ENCODE measurements at regions not wholly inside any gene's neighbourhood (a gene's known extent, or its start where the extent isn't known, plus 50 kb on each side); places are given as distances from the start of the nearest gene placed in this dataset.

GRCh38 chr18:39513186-39513585 is 1947.6 kb upstream of the CELF4 start:
- Mint-ChIP-seq H3K36me3 (ENCODE audit: insufficient read depth, unreplicated experiment) (no peaks in the 10 kb centered on the region), H3K27ac (ENCODE audit: unreplicated experiment) (no peak overlapping the region), H3K27me3 (ENCODE audit: insufficient read depth, unreplicated experiment) (no peaks in the 10 kb centered on the region), H3K4me1 (ENCODE audit: low read depth, unreplicated experiment) (peaks cover 6% of the 10 kb centered on the region), H3K9me3 (ENCODE audit: unreplicated experiment) (no peaks in the 10 kb centered on the region), H3K4me3 (ENCODE audit: unreplicated experiment) (no peak overlapping the region)
- ChIA-PET CTCF (no interaction called here), POLR2A (no interaction called here)
- Histone ChIP-seq H3K27me3 (replicated peaks; ENCODE audit: control insufficient read depth, insufficient read depth, low read length) (no peaks in the 10 kb centered on the region), H3K36me3 (ENCODE audit: control insufficient read depth, insufficient read depth, low read length) (no peaks in the 10 kb centered on the region), H3K4me1 (no peaks in the 10 kb centered on the region), H3K9me3 (no peaks in the 10 kb centered on the region), H3K4me3 (ENCODE audit: low read depth, low read length) (no peak overlapping the region)
- no TSS peak for BruUV-seq (replicated peaks)
- no peak for DNase-seq
- intact Hi-C loops (cut with micrococcal nuclease; ENCODE audit: unreplicated experiment): no loop called here
- no peak for TF ChIP-seq CTCF (IDR thresholded peaks at IDR 0.05; ENCODE audit: insufficient read depth in 1 of 2, low read depth in 1 of 2, low read length in 1 of 2, severe bottlenecking in 1 of 2, unreplicated experiment in 1 of 2)

- ChIA-PET CTCF (no interaction called here), POLR2A (no interaction called here)
- Mint-ChIP-seq H3K9me3 (ENCODE audit: unreplicated experiment) (no peaks in the 10 kb centered on the region), H3K4me1 (ENCODE audit: low read depth, unreplicated experiment) (peaks cover 6% of the 10 kb centered on the region), H3K36me3 (ENCODE audit: insufficient read depth, unreplicated experiment) (no peaks in the 10 kb centered on the region), H3K27me3 (ENCODE audit: insufficient read depth, unreplicated experiment) (no peaks in the 10 kb centered on the region), H3K27ac (ENCODE audit: unreplicated experiment) (no peak overlapping the region), H3K4me3 (ENCODE audit: unreplicated experiment) (no peak overlapping the region)
- H3K36me3 ChIP-seq (ENCODE audit: control insufficient read depth, insufficient read depth, low read length): no peaks in the 10 kb centered on the region
- no peaks in the 10 kb centered on the region for H3K9me3 ChIP-seq
- BruUV-seq (replicated peaks): no TSS peak
- no peak for TF ChIP-seq CTCF (IDR thresholded peaks at IDR 0.05; ENCODE audit: insufficient read depth in 1 of 2, low read depth in 1 of 2, low read length in 1 of 2, severe bottlenecking in 1 of 2, unreplicated experiment in 1 of 2)
- intact Hi-C loops (cut with micrococcal nuclease; ENCODE audit: unreplicated experiment): no loop called here
- no peak overlapping the region for H3K4me3 ChIP-seq (ENCODE audit: low read depth, low read length)
- no peaks in the 10 kb centered on the region for H3K4me1 ChIP-seq
- H3K27me3 ChIP-seq (replicated peaks; ENCODE audit: control insufficient read depth, insufficient read depth, low read length): no peaks in the 10 kb centered on the region
- no peak for DNase-seq
Observed at GRCh38 chr18:39506581-39507330, 1941.2 kb upstream of the CELF4 start.

GRCh38 chr18:39500306-39500705 is 1934.7 kb upstream of the CELF4 start:
- no peaks in the 10 kb centered on the region for H3K9me3 ChIP-seq
- intact Hi-C loops (cut with micrococcal nuclease; ENCODE audit: unreplicated experiment): no loop called here
- TF ChIP-seq CTCF (IDR thresholded peaks at IDR 0.05; ENCODE audit: insufficient read depth in 1 of 2, low read depth in 1 of 2, low read length in 1 of 2, severe bottlenecking in 1 of 2, unreplicated experiment in 1 of 2): no peak
- Mint-ChIP-seq H3K9me3 (ENCODE audit: unreplicated experiment) (no peaks in the 10 kb centered on the region), H3K36me3 (ENCODE audit: insufficient read depth, unreplicated experiment) (no peaks in the 10 kb centered on the region), H3K27me3 (ENCODE audit: insufficient read depth, unreplicated experiment) (no peaks in the 10 kb centered on the region), H3K27ac (ENCODE audit: unreplicated experiment) (no peak overlapping the region), H3K4me3 (ENCODE audit: unreplicated experiment) (no peak overlapping the region), H3K4me1 (ENCODE audit: low read depth, unreplicated experiment) (no peaks in the 10 kb centered on the region)
- ChIA-PET POLR2A (no interaction called here), CTCF (no interaction called here)
- DNase-seq: no peak
- H3K4me3 ChIP-seq (ENCODE audit: low read depth, low read length): no peak overlapping the region
- no peaks in the 10 kb centered on the region for H3K36me3 ChIP-seq (ENCODE audit: control insufficient read depth, insufficient read depth, low read length)
- peaks cover 1% of the 10 kb centered on the region; the same call in 1 of the 2 replicates for H3K4me1 ChIP-seq
- no peaks in the 10 kb centered on the region for H3K27me3 ChIP-seq (replicated peaks; ENCODE audit: control insufficient read depth, insufficient read depth, low read length)
- no TSS peak for BruUV-seq (replicated peaks)

All from Caco-2 (cell line).